ENCODE measurements at regions not wholly inside any gene's neighbourhood (a gene's known extent, or its start where the extent isn't known, plus 50 kb on each side); places are given as distances from the start of the nearest gene placed in this dataset.

DNA sequence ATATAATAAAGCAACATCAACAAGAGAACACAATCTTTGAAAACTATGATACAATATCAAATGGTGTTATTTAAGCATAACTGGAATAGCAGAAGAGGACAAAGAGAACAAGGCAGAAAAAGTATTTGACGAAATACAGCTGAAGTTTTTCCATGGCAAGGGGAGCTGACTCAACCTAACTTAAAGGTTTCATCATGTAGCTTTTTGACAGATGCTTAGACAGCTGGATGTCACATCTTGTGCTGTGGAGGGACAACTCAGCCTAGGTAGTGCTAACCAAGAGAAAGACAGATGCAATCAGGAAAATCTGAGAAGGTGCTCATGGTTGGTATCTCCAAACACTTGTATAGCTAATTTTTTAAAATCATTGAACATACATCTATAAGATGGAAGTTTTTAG, 208.2 kb downstream of the TFEC start:
- TF ChIP-seq POLR2A (IDR thresholded peaks at IDR 0.05; ENCODE audit: low read length) (no peak), GATA1 (IDR thresholded peaks at IDR 0.05; ENCODE audit: low read depth, low read length) (no peak)

All from erythroblast (primary cell).